H9 (cell line): ENCODE measurements at regions not wholly inside any gene's neighbourhood (a gene's known extent, or its start where the extent isn't known, plus 50 kb on each side); places are given as distances from the start of the nearest gene placed in this dataset.

Source experiments
- DNase-seq: peaks from one replicate; pipeline ENCODE4 v3.0.0-alpha.2; 2017
- H2AFZ ChIP-seq: one replicate; pipeline ENCODE4 v1.6.1; 2013; ENCODE audit warnings: mild to moderate bottlenecking, low read length, control low read depth, moderate library complexity
- H2AK5ac ChIP-seq: 2 replicates; pipeline ENCODE4 v1.6.1; 2013; ENCODE audit warnings: low read length, control low read depth, mixed read lengths; ENCODE audit not compliant: insufficient read length
- H2BK120ac ChIP-seq: one replicate; pipeline ENCODE4 v1.6.1; 2013; ENCODE audit warnings: low read depth, mild to moderate bottlenecking, low read length, control low read depth, inconsistent platforms; ENCODE audit not compliant: poor library complexity, severe bottlenecking
- H2BK12ac ChIP-seq: 2 replicates; pipeline ENCODE4 v1.6.1; 2013; ENCODE audit warnings: low read length, control low read depth, mixed read lengths, low read depth; ENCODE audit not compliant: insufficient read length
- H2BK15ac ChIP-seq: 2 replicates; pipeline ENCODE4 v1.6.1; 2013; ENCODE audit warnings: low read depth, low read length, control low read depth
- H2BK20ac ChIP-seq: one replicate; pipeline ENCODE4 v1.6.1; 2013; ENCODE audit warnings: low read depth, mild to moderate bottlenecking, low read length, control low read depth, inconsistent platforms; ENCODE audit not compliant: poor library complexity, severe bottlenecking
- H2BK5ac ChIP-seq: 2 replicates; pipeline ENCODE4 v1.6.1; 2013; ENCODE audit warnings: low read length, control low read depth, mixed read lengths; ENCODE audit not compliant: insufficient read length
- H3K14ac ChIP-seq: 2 replicates; pipeline ENCODE4 v1.6.1; 2013; ENCODE audit warnings: low read length, control low read depth; ENCODE audit not compliant: insufficient read depth
- H3K18ac ChIP-seq: 2 replicates; pipeline ENCODE4 v1.6.1; 2013; ENCODE audit warnings: low read depth, mild to moderate bottlenecking, mixed read lengths, low read length, control low read depth; ENCODE audit not compliant: insufficient read length
- H3K23ac ChIP-seq: 2 replicates; pipeline ENCODE4 v1.6.1; 2013; ENCODE audit warnings: low read length, control low read depth, mixed read lengths, low read depth; ENCODE audit not compliant: insufficient read length
- H3K23me2 ChIP-seq: 2 replicates; pipeline ENCODE4 v1.6.1; 2013; ENCODE audit warnings: low read depth, mild to moderate bottlenecking, mixed read lengths, low read length, control low read depth; ENCODE audit not compliant: insufficient read length, poor library complexity, severe bottlenecking
- H3K27ac ChIP-seq: 2 replicates; pipeline ENCODE4 v1.5.1; 2013; ENCODE audit warnings: low read length, control low read depth, mixed read lengths, low read depth; ENCODE audit not compliant: insufficient read length
- H3K27me3 ChIP-seq: 2 replicates; pipeline ENCODE4 v1.6.1; 2013; ENCODE audit warnings: low read length, control low read depth, inconsistent platforms; ENCODE audit not compliant: insufficient read depth
- H3K4ac ChIP-seq: 2 replicates; pipeline ENCODE4 v1.6.1; 2013; ENCODE audit warnings: low read depth, mild to moderate bottlenecking, control low read depth, inconsistent platforms, low read length, moderate library complexity
- H3K4me1 ChIP-seq: 2 replicates; pipeline ENCODE4 v1.6.1; 2013; ENCODE audit warnings: low read length, control low read depth, inconsistent platforms; ENCODE audit not compliant: insufficient read depth
- H3K4me2 ChIP-seq: 2 replicates; pipeline ENCODE4 v1.6.1; 2013; ENCODE audit warnings: low read length, control low read depth, mixed read lengths; ENCODE audit not compliant: insufficient read length, insufficient read depth
- H3K56ac ChIP-seq: 2 replicates; pipeline ENCODE4 v1.6.1; 2013; ENCODE audit warnings: low read depth, mild to moderate bottlenecking, mixed read lengths, low read length, control low read depth; ENCODE audit not compliant: insufficient read length
- H3K79me1 ChIP-seq: 2 replicates; pipeline ENCODE4 v1.6.1; 2013; ENCODE audit warnings: low read depth, mild to moderate bottlenecking, moderate library complexity, low read length, control low read depth, inconsistent platforms; ENCODE audit not compliant: insufficient read depth, poor library complexity, severe bottlenecking
- H3K79me2 ChIP-seq: 2 replicates; pipeline ENCODE4 v1.6.1; 2013; ENCODE audit warnings: low read length, control low read depth, inconsistent platforms; ENCODE audit not compliant: insufficient read depth
- H3K9ac ChIP-seq: 2 replicates; pipeline ENCODE4 v1.6.1; 2013; ENCODE audit warnings: low read length, control low read depth, mixed read lengths; ENCODE audit not compliant: insufficient read length; ENCODE audit errors: extremely low read depth
- H3K9me3 ChIP-seq: one replicate; pipeline ENCODE4 v1.6.1; 2013; ENCODE audit warnings: low read depth, low read length, inconsistent platforms; ENCODE audit not compliant: control insufficient read depth
- H3T11ph ChIP-seq: one replicate; pipeline ENCODE4 v1.6.1; 2013; ENCODE audit warnings: mild to moderate bottlenecking, low read length, control low read depth, inconsistent platforms
- H4K20me1 ChIP-seq: one replicate; pipeline ENCODE4 v1.6.1; 2013; ENCODE audit not compliant: control insufficient read depth, insufficient read length, insufficient read depth
- H4K5ac ChIP-seq: 2 replicates; pipeline ENCODE4 v1.6.1; 2013; ENCODE audit warnings: low read depth, mild to moderate bottlenecking, mixed read lengths, low read length, control low read depth; ENCODE audit not compliant: insufficient read length
- H4K8ac ChIP-seq: replicated peaks from 2 replicates; pipeline ENCODE4 v1.6.1; 2013; ENCODE audit warnings: low read length, control low read depth, mixed read lengths, low read depth; ENCODE audit not compliant: insufficient read length
- H4K91ac ChIP-seq: 2 replicates; pipeline ENCODE4 v1.6.1; 2013; ENCODE audit warnings: low read depth, mild to moderate bottlenecking, moderate library complexity, mixed read lengths, low read length, control low read depth; ENCODE audit not compliant: insufficient read length
- H3K27ac Mint-ChIP-seq, 3 experiments: 2 replicates in 2 of 3; 3 replicates in 1 of 3; pipeline ENCODE4 v1.8.0; 2020 to 2021; ENCODE audit warnings: mixed read lengths in 3 of 3, mild to moderate bottlenecking in 1 of 3, moderate library complexity in 1 of 3
- H3K27me3 Mint-ChIP-seq: 2 replicates; pipeline ENCODE4 v1.8.0; 2021; ENCODE audit warnings: low read depth, mild to moderate bottlenecking, moderate library complexity, mixed read lengths
- H3K36me3 Mint-ChIP-seq, 3 experiments: 2 replicates in 2 of 3; 3 replicates in 1 of 3; pipeline ENCODE4 v1.8.0; 2020 to 2021; ENCODE audit warnings: low read depth in 3 of 3, mixed read lengths in 3 of 3; ENCODE audit not compliant: insufficient read depth in 1 of 3
- H3K4me1 Mint-ChIP-seq, 2 experiments: 2 replicates each; pipeline ENCODE4 v1.8.0; 2020; ENCODE audit warnings: mixed read lengths in 2 of 2
- H3K4me3 Mint-ChIP-seq, 2 experiments: 2 replicates in 1 of 2; 3 replicates in 1 of 2; pipeline ENCODE4 v1.8.0; 2020 to 2021; ENCODE audit warnings: mild to moderate bottlenecking in 2 of 2, mixed read lengths in 2 of 2, moderate library complexity in 1 of 2
- H3K9me3 Mint-ChIP-seq, 2 experiments: 2 replicates in 1 of 2; 3 replicates in 1 of 2; pipeline ENCODE4 v1.8.0; 2020; ENCODE audit warnings: mild to moderate bottlenecking in 2 of 2, mixed read lengths in 2 of 2, moderate library complexity in 1 of 2
- WGBS: extraction: QIAGEN DNeasy Blood & Tissue Kit; methylation state at CpG from one replicate; pipeline ENCODE4 v1.1.7; 2013; ENCODE audit warnings: missing lambda C conversion rate, low lambda C conversion rate, mixed read lengths; ENCODE audit not compliant: insufficient read length; ENCODE audit errors: extremely low coverage; 5-methylcytosine and 5-hydroxymethylcytosine counted together
- TF ChIP-seq, protein P1 (sequence below): fragments of 200-600 bp; sonication (generic); conservative IDR thresholded peaks from 3 replicates; pipeline ENCODE4 v1.8.0; 2021; ENCODE audit warnings: antibody characterized with exemption, mild to moderate bottlenecking

DNA sequence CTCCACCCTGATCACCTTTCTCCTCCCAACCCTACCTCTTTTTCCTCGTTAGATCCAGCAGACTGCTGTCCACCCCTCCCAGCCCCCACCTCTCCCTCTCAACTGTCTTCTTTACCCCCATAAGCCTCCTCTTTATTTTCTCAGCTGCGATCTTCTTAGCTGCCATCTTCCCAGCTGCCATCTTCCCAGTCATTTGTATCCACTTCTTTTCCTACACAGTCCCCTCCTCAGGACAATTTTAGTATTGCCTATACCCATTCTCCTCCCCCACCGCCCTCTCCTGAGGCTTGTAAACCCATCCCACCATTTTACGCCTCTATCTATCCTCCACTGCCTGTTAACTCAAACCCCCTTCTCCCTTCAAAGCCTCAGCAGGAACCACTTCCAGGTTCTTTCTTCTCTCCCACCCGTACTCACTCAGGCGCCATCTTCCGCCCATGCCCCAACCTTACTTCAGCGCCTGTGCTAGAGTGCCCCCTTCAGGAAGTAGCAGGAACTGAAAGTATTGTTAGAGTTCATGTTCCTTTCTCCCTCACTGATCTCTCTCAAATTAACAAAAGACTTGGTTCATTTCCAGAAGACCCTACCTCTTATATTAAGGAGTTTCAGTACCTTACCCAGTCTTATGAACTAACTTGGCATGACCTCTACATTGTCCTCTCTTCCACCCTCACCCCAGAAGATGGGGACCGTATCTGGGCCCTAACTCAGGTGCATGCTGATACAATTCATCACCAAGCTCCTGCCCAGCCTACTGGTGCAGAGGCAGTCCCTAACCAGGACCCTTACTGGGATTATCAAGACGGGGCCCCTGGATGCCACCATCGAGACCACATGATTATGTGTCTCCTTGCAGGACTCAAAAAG lies 236.0 kb downstream of the ADGRG6 start:
- no peaks in the 10 kb centered on the region for H3K79me1 ChIP-seq
- no peak overlapping the region for H2AK5ac ChIP-seq
- no peaks in the 10 kb centered on the region for H3K79me2 ChIP-seq
- no peak overlapping the region for H4K91ac ChIP-seq
- H4K5ac ChIP-seq: no peak overlapping the region
- H3K18ac ChIP-seq: no peak overlapping the region
- H3K4ac ChIP-seq: no peak overlapping the region
- H3K36me3 Mint-ChIP-seq: peaks cover 6 to 36% (median 23%) of the 10 kb centered on the region in 3 experiments
- H3K4me1 Mint-ChIP-seq: peaks cover 0 to 2% of the 10 kb centered on the region in 2 experiments; a peak in 1 of 4 replicates
- peaks cover 23 to 31% of the 10 kb centered on the region in 2 experiments for H3K9me3 Mint-ChIP-seq
- H3K14ac ChIP-seq: no peak overlapping the region
- H3K9me3 ChIP-seq: peaks cover 21% of the 10 kb centered on the region
- H3K27me3 ChIP-seq: no peaks in the 10 kb centered on the region
- H2BK5ac ChIP-seq: no peak overlapping the region
- H3K9ac ChIP-seq: no peak overlapping the region
- no peak overlapping the region for H2BK20ac ChIP-seq
- H2AFZ ChIP-seq: peak overlapping the region; percentile 58
- H4K8ac ChIP-seq: no peak overlapping the region
- no peaks in the 10 kb centered on the region for H3K23me2 ChIP-seq
- H2BK12ac ChIP-seq: no peak overlapping the region
- no peak overlapping the region for H3K23ac ChIP-seq
- TF ChIP-seq, protein P1, sequence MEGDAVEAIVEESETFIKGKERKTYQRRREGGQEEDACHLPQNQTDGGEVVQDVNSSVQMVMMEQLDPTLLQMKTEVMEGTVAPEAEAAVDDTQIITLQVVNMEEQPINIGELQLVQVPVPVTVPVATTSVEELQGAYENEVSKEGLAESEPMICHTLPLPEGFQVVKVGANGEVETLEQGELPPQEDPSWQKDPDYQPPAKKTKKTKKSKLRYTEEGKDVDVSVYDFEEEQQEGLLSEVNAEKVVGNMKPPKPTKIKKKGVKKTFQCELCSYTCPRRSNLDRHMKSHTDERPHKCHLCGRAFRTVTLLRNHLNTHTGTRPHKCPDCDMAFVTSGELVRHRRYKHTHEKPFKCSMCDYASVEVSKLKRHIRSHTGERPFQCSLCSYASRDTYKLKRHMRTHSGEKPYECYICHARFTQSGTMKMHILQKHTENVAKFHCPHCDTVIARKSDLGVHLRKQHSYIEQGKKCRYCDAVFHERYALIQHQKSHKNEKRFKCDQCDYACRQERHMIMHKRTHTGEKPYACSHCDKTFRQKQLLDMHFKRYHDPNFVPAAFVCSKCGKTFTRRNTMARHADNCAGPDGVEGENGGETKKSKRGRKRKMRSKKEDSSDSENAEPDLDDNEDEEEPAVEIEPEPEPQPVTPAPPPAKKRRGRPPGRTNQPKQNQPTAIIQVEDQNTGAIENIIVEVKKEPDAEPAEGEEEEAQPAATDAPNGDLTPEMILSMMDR: peak; percentile 81
- no peak overlapping the region for H3T11ph ChIP-seq
- DNase-seq: peak; percentile 51
- no peak overlapping the region for H2BK15ac ChIP-seq
- no peak overlapping the region for H3K27ac ChIP-seq
- H3K27ac Mint-ChIP-seq: no peak overlapping the region
- H2BK120ac ChIP-seq: no peak overlapping the region
- H3K27me3 Mint-ChIP-seq: no peaks in the 10 kb centered on the region
- H3K4me1 ChIP-seq: no peaks in the 10 kb centered on the region
- no peak overlapping the region for H3K4me2 ChIP-seq
- H3K56ac ChIP-seq: no peak overlapping the region
- no CpG with 5 or more reads among the region's 11 CpGs for WGBS
- H3K4me3 Mint-ChIP-seq: no peak overlapping the region
- H4K20me1 ChIP-seq: no peaks in the 10 kb centered on the region
